Pulmonary artery endothelial cell (primary cell): ENCODE measurements at regions not wholly inside any gene's neighbourhood (a gene's known extent, or its start where the extent isn't known, plus 50 kb on each side); places are given as distances from the start of the nearest gene placed in this dataset.
"Not testable (repeated sequence)": the region's sequence is repeated elsewhere in the genome, so short reads cannot be mapped to it uniquely, and the experiment has no call there.

Experiments
- DNase-seq: peaks from one replicate; pipeline ENCODE4 v3.0.0-alpha.2; 2011; ENCODE audit warnings: low read depth, low spot score

- DNase-seq: no peak
Observed at GRCh38 chr14:86766469-86766868, 1226.5 kb downstream of the GALC start.

GRCh38 chr14:86761611-86762010 lies 1231.4 kb downstream of the GALC start:
- DNase-seq: no peak

GRCh38 chr14:86756521-86757190 lies 1226.7 kb downstream of the FLRT2 start:
- DNase-seq: no peak

- not testable (repeated sequence) for DNase-seq
Observed at GRCh38 chr14:86750488-86750887, 1220.5 kb downstream of the FLRT2 start.

GRCh38 chr14:86739761-86740160 lies 1209.8 kb downstream of the FLRT2 start:
- no peak for DNase-seq

- not testable (repeated sequence) for DNase-seq
Observed at GRCh38 chr14:86731427-86731826, 1201.5 kb downstream of the FLRT2 start.

DNA sequence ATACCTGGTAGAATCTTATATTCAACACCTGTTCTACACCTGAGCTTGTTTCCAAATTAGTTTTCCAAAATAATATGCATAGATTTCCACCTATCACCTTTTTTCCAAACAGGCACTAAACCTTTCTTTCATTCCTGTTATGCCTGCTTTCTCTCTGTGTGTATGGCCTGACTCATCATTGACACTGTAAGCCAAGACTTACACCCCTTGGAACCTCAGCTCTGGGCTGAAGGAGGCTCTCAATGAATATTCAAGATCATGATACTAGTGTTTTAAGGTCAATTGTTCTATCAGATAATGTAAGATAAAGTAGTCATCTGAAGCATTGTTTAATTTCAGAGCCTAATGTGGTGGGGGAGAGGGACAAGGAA lies 1193.3 kb downstream of the FLRT2 start:
- no peak for DNase-seq

DNA sequence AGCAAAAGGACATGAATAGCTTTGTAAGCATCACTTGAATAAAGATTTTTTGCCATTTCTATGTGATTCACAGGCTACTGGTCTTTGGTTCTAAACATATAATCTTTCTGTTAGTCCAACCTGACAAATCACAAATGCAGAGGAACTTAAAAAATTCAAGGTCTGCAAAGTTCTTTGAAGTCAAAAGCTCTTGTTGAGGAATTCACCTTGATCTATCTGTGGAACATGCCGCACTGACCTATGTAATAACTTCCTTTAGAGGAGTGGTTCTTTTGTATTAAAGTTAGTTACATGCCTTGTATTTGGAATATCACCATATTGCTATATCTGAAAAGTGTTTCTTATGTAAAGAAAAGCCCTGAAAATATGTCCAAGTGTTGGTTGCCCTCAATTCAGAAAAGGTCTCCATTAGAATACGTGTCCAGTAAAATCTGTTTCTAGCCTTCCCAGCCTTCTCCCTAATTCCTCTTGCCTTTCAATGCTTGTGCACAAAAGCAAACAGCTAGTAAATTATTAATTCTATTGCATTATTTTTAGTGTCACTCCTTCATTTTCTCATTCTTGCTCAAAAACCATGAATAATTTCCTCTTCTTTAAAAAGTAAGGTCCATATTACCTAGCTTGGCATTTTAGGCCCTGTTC lies 1192.8 kb downstream of the FLRT2 start:
- DNase-seq: no peak

- no peak for DNase-seq
Observed at GRCh38 chr14:86714575-86714974, 1184.6 kb downstream of the FLRT2 start.

DNA sequence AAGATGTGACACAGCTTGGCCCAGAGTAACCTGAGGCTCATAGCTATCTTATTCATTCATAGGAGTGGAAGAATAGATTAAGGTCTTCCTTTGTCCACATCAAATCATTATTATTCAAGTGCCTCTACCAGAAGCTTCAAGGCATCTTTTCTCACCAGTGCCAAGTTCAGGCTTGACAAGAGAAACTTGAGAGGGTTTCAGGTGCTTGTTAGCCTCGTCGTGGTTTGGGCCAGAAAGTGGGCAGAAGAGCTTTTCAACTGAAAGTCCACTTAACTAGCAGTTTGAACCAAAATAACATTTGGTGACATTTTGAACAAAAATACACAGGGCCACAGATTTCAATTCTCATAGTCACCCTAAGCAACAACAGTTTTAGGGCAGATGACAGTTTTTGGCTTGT lies 1184.2 kb downstream of the FLRT2 start:
- no peak for DNase-seq

GRCh38 chr14:86712727-86713126 lies 1182.8 kb downstream of the FLRT2 start:
- no peak for DNase-seq

GRCh38 chr14:86712176-86712575 lies 1182.2 kb downstream of the FLRT2 start:
- DNase-seq: no peak

DNA sequence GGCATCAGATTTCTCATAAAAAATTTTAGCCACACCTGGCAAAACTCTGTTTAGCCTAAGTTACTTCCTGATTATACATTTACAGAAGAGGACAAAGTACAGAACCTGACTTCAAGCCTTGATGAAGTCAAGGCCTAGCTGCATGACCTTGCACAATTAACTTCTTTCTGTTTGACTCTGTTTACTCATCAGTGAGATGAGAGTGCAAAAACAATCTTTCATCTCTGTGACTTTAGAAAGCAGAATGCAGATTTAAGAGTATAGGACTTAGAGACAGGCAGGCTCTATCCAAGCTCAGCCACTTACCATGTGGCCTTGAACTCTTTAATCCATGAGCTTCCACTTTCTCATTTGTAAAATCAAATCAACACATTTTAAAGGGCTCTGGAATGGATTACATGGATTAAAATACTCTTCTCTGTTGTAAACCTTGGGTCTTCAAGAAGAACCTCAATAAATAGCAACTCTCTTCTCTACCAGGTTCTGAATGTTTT lies 1178.9 kb downstream of the FLRT2 start:
- no peak for DNase-seq

DNA sequence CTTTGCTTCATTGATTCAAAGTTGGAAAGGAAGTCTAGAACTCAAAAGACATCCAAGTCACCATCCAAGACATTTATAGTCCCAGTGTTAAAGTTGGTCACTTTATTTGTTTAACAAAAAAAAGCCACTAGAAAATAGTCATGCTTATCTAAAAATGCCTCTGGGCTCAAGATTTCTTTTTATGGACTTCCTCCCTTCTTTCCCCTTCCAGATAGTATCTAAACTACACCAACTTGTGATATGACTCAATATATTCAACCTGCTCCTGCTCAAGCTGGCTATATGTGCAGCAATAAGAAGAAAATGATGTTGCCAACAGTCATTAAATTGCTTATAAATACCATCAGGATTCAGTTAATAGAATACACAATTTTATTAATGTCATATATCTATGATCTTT lies 1177.1 kb downstream of the FLRT2 start:
- no peak for DNase-seq

DNA sequence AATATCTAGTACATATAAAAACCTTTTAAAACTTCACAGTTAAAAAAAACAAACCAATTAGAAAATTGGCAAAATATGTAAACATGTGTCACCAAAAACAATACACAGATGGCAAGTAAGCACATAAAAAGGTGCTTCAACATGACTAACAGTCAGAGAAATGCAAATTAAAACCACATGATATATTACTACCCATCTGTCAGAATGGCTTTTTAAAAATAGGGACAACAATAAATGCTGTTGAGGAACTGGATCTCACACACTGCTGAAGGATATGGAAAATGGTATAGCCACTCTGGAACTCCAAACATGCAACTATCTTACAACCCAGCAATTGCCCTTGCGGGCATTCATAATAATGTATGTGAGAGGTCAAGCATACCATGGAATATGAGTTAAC lies 1153.6 kb downstream of the FLRT2 start:
- no peak for DNase-seq

DNA sequence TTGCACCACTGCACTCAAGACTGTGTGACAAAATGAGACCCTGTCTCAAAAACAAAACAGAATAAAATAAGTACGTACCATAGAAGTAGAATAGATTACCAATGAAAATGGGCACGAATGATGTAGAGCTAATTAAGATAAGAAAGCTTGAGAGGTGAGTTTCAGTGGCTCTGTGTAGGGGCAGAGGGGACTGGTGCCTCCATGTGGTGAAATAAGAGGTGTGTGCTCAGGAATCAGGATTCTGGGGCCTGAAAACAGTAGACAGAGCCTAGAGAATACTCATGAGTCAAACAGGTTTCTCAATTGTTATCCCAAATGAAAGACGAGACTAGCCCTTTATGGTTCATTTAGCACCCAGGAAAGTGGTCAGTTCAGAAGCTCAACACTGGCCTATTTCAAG lies 1145.1 kb downstream of the FLRT2 start:
- no peak for DNase-seq

GRCh38 chr14:86673523-86673969 lies 1143.6 kb downstream of the FLRT2 start:
- DNase-seq: no peak

GRCh38 chr14:86672080-86672479 lies 1142.1 kb downstream of the FLRT2 start:
- DNase-seq: no peak

DNA sequence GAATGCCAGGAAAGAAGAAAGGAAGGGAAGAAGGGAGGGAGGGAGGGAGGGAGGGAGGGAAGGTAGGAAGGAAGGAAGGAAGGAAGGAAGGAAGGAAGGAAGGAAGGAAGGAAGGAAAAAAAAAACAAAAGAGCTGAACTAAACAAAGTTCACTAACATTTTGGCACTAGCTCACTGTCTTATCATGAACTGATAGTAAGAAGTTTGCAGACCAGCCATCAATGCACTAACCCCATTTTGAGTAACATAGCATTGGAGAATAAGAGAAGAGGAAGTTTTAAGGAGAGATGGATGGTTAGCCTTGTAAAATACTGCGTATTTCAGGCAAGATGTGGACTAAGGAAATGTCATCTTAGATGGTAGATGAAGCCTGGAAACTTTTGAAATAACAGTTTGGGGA lies 1136.0 kb downstream of the FLRT2 start:
- DNase-seq: no peak

GRCh38 chr14:86662334-86662733 lies 1132.4 kb downstream of the FLRT2 start:
- no peak for DNase-seq

DNA sequence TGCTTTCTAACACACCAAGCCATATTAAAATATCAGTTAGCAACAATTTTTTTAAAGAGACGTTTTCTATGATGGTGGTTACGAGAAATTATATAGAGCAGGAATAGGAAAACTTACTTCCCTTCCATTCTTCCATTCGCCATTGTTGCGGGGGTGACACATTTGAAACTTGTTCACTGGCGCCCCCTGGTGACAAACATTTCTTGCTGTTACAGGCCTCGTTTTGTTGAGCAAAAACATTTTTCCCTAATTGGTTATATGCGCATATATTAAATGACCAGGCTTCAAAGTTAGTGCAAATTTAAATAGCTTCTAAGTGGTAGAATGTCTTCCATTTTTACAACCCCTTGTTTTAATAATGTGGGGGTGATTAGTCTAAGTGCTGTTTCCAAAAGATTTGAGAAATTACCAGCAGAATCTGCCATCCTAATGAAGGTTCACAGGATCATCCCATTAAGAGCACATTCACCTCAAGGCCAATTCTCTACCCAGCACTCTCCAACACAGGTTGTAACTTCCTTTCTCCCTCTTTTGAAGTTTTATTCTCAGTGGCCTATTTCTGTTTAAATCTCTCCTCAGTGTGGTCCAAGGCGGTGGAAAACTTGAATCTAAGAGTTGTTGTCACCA lies 1124.7 kb downstream of the FLRT2 start:
- DNase-seq: no peak

- DNase-seq: no peak
Observed at GRCh38 chr14:86652526-86652925, 1122.6 kb downstream of the FLRT2 start.
